ENCODE measurements at regions not wholly inside any gene's neighbourhood (a gene's known extent, or its start where the extent isn't known, plus 50 kb on each side); places are given as distances from the start of the nearest gene placed in this dataset.
A peak's percentile ranks its signal among the peaks of the same experiment; 100 is the strongest.
"Not testable (repeated sequence)": the region's sequence is repeated elsewhere in the genome, so short reads cannot be mapped to it uniquely, and the experiment has no call there.

DNA sequence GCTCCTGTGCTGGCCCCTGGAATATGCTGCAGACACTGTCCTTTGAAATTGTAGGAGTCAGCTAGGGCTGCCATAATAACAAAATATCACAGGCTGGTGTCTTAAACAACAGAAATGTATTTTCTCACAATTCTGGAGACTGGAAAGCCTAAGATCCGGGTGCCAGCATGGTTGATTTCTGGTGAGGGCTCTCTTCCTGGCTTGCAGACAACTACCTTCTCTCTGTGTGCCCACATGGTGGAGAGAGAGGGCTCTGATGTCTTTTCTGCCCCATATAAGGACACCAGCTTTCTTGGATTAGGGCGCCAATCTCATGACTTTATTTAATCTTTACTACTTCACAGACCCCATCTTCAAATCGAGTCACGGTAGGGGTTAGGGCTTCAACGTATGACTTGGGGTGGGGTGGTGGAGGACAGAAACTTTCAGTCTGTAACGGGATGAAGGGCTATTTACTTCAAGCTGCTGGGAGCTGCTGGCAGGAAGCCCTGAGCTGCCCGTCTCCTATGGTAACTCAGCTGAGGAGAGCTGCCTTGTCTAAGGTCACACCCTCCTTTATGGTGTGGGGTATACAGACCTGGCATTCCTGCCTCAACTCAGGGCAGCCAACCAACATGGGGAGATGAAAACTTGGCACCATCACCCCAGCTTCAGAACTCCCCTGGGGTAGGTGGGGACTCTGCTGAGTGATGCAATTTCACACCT is 142.9 kb upstream of the ZBED5 start:
- no peak for DNase-seq

DNA sequence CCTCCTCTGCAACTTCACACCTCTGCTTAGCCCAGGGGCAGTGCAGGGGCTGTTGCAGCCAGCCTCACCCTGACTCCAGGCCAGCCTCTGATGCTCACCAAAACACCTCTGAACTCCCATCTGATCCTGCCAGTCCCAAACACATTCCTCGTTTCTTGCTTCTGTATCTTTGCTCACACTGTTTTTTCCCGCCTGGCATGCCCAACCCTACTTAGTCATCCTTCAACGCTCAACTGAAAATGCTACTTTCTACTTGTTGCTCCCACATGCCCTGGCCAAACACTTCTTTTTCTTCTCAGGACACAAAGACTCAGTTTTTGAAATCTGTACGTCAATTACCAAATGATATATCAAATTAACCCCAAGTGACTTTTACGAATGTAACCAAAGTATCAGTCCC is 140.8 kb upstream of the ZBED5 start:
- no peak for DNase-seq

DNA sequence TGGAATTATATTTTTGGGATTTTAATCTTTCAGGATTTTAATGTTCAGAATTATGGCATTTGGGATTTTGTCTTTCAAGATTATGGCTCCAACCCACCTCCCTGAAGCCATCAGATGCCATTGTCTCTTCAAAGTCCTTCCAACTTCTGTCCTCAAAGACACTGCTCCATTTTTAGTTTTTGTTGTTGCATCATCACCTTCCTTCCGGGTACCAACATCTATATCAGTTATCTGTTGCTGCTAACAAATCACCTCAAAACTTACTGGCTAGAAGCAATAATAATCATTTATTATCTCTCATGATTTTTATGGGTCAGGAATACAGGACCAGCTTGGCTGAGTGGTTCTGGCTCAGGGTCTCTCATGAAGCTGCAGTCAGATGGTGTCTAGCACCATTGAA is 138.8 kb upstream of the ZBED5 start:
- DNase-seq, result no peak

DNA sequence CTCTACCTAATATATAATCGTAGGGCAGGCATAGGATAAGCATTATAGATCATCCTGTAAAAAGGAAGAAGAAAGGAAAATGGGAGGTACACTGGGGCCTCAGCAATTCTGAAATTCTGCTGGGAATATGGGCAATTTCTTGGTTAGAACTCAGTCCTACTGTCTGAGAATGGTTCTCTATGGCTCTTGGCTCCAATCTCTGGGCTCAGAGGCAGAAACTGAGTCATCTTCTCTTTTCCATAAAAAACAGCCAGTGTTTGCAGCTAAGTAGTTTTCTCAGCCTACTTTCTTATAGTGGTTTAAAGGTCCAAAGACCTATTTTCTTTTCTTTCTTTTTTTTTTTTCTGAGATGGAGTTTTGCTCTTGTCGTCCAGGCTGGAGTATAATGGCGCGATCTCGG is 135.8 kb upstream of the ZBED5 start:
- DNase-seq, result no peak

DNA sequence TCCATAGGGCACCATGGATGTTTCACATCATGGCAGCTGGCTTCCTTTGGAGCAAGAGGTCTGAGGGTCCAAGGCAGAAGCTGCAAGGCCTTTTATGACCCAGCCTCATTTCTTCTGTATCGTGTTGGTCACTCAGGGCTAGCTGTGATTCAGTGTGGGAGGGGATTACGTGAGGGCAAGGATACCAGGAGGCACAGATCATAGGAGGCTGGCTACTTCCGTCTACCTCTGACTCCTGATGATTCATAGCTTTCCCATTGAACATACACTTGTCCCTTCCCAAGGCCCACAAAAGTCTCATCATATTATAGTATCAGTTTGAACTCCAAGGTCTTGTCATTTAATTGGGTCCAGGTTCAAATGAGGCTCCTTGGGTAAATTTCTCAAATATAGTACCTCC is 135.3 kb upstream of the ZBED5 start:
- no peak for DNase-seq

DNA sequence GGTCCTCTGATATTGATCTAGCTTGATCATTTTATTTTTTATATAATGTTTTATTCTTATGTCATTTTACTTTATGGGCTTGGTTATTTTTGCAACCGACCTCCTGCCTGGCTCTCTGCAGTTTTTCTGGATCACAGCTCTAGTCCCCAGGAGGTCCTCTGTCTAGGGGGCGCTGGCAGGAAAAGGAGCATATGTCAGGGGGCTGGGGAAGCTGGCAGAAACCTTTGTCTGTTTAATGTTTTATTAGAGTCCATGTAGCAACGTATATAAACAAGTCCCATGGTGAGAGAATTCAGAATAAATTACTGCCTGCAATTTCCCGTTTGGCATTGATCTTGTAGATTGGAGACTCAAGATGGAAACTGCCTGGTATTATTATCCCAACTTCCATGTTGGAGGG is 133.5 kb upstream of the ZBED5 start:
- DNase-seq, result no peak

DNA sequence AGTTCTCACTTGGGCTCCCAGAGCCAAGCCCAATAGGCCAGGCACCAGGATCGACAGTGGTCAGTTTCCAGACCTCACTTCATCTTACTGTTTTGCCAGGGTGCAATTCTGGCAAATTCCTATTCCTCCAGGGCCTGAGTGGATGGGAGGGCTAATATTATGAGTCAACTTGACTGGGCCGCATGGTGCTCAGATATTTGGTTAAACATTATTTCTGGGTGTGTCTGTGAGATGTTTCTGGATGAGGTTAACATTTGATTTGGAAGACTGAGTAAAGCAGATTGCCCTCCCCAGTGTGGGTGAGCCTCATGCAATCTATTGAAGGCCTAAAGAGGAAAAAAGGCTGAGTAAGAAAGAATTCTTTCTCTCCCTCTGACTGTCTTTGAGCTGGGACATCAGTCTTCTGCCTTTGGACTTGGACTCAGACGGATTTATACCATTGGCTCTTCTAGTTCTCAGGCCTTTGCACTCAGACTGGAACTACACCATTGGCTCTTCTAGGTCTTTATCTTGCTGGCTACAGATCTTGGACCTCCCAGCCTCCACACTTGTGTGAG is 132.9 kb upstream of the ZBED5 start:
- no peak for DNase-seq

DNA sequence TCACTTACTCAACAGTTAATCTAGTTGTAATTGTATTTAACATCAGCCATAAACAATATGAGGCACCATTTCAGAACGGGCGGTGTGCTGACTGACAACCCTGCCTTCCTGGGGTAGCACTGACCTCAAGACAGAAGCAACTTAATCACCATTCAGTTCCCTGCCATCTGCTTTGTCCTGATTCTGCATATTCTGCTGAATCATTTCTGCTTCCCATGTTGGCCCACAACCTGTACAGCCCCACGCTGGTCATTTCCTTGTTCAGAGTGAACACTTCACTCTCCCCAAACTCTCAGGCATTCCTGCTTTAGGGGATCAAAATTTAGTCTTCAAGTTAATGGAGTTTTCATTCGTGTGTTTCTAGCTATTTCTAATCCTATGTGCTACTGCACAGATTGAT is 132.3 kb upstream of the ZBED5 start:
- DNase-seq, result peak; percentile 22

DNA sequence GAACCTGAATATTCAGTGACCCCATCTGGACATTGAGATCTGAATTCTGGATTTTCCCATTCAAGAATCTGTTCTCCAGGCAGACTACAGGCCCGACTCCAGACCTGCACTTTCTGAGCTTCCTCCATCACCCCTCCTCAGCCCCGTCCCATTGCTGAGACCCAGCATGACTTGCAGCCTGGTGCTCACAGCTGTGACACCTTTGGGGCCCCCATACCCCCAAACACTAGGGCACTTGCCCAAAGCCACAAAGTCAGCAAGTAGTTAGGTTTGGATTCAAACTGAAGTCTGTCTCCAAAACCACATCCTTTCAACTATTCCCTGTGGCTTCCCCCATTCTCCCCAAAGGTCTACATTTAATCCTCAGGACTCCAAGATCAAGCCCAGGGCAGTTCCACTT is 128.2 kb upstream of the ZBED5 start:
- DNase-seq, result no peak

DNA sequence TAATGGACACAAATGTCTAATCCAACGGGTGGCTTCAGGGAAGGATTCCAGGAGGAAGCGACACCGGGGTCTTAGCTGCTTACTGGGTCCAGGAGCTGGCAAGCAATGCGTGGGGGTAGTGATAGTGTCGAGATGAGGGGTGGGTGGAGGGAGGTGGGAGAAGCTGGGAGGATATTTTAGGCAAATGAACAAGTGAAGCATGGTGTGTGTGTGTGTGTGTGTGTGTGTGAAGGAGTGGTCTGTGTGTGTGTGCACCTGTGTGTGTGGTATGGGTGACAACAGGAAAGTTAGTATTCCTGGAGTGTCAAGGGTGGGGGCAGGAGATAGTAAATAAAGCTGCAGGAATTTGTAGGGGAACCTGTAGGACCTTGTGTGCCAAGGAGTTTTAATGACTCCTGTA is 126.9 kb upstream of the ZBED5 start:
- DNase-seq, result no peak

DNA sequence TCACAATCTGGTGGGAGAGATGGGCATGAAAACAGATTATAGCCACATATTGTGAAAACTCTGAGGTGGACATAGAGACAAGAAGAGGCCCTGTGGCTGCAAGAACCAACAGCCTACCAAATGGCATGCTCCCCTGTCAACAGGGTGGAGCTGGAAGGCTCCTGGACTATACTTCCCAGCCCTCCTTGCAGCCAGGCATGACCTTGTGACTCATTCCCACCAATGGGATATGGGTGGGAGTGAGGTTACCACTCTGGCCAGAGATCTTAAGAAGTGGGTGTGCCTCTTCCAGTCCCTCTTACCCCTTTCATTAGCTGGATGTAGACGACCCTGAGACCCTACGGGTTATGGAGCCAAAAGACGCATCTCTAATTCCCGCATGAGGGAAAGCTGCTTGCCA is 126.4 kb upstream of the ZBED5 start:
- DNase-seq, result no peak

DNA sequence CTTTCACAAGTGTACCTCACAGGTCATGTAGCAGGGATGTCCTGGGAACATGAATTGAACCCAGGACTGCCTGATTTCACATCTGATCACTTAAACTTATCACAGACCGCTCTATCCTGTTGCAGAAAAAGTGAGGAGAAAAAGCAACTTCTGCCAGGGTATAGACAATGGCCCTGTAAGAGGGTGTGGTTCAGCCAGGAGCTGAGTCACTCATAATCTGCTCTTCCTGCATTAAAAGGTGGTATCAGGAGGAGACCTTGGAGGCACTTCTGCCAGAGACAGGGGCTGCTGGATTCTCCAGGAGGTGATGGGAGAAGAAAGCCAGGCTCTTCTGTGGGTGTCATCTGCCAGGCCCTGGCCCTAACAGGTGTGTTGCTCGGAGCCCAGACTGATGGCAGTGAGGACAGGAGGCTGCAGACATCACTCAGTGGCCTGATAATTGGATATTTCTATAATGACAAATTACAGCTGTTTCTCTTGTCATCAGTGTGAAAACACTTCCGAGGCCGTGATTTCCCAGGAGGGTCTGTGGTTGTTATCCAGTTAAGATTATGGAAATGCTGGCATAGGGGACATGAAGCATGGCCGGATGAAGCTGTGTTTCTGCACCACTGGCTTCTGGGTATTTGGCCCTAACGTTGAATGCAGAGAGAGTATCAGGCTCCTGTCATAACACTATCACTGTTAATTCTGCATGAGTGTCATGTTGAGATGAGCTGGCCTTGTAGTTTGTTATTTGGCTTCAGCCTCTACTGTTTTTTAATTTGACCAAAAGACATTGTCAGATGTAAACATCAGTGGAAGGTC is 125.1 kb upstream of the ZBED5 start:
- DNase-seq, result no peak

DNA sequence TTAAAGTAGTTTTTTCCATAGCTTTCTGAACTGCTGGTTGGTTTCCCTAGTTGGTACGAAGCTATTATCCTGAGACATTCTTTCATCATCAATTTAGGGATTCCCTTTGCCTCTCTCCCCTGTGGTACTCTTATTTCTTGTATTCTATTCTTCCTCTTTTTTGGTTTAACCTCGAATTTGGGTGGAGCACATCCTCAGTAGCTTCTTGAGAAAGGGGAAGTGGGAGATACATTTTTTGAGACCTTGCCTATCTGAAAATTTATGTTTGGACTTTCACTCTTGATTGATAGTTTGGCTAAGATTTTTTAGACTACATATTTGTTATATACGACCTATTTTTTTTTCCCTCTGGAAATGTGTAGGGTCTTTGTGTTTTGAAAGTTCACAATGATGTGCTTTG is 121.7 kb upstream of the ZBED5 start:
- DNase-seq, result peak; percentile 64

DNA sequence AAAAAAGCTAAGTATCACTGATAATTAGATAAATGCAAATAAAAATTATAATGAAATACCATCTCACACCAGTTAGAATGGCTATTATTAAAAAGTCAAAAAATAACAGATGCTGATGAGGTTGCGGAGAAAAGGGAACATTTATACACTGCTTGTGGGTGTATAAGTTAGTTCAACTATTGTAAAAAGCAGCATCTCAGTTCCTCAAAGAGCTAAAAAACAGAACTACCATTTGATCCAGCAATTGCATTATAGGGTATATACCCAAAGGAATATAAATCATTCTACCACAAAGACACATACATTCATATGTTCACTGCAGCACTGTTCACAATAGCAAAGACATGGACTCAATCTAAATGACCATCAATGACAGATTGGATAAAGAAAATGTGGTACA is 120.3 kb upstream of the ZBED5 start:
- peak; percentile 50 to 60 for DNase-seq

DNA sequence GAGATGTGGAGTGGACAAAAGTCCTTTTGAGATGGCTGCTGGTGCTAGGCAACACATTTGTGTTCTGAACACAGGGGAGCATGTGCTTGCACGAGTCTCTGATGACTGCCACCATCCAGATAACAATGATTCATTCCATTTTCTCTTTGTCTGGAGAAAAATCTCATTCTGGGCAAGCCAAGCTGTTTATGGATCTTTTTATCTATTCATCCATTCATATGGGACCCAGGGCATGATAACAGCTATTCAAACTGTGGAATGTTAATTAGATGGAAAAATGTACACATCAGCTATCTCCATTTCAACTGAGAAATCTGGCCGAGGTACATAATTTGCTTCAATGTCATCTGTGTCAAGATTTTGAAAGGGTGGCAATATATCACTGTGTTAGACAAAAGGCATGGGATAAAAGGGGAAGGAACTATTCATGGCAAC is 117.5 kb upstream of the ZBED5 start:
- no peak for DNase-seq

DNA sequence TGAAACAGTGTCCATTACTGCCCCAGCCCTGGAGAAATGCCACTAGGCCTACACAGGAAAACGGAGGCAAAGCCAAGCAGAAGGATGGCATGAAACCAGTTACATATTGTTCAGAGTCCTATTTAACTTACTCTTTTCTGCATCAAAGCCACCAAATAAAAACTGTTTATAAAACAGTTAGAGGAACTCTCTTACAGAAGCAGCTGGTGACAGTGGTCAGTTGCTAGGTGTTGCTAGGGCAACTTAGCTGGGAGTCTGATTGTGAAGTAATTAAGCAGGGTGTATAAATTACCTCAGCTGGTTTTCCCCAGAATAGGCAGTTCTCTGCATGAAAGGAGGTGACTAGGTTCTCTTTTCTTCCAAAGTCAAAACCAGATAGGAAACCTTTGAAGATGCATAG is 115.6 kb upstream of the ZBED5 start:
- DNase-seq, result peak; percentile 61 to 79

DNA sequence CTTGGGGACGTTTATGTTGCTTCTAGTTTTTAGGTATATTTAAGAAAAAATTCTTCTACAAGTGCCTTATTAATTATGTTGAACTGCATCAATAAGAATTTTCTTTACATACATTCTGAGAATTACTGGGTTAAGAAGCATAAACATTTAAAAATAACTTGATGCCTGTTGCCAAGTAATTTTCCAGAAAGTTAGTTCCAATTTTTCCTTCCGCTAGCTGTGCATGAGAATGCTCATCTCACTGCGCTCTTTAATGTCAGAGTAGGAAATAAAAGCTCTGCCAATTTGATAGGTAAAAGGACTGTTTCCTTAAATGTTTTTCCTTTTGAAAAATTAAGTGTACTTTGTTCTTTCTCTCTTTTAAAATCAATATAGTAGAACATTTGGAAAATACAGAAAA is 113.1 kb upstream of the ZBED5 start:
- no peak for DNase-seq

DNA sequence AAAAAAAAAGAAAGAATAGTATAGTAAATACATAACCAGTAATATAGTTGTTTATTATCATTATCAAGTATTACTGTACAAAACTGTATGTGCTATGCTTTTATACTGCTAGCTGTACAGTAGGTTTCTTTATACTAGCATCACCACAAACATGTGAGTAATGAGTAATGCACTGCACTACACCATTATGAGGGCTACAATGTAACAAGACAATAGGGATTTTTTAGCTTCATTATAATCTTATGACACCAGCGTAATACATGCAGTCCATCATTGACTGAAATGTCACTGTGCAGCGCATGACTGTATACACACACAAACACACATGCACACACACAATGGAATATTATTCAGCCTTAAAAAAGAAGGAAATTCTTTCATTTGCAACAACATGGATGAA is 111.5 kb upstream of the ZBED5 start:
- DNase-seq, result peak in 1 of 2 donors; percentile 35

DNA sequence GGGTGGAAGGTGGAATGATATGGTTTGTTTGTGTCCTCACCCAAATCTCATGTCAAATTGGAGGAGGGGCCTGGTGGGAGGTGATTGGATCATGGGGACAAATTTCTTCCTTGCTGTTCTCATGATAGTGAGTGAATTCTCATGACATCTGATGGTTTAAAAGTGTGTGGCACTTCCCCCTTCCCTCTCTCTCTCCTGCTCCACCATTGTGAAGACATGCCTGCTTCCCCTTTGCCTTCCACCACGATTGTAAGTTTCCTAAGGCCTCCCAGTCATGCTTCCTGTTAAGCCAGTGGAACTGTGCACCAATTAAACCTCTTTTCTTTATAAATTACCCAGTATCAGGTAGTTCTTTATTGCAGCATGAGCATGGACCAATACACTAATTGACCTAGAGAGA is 99.0 kb upstream of the ZBED5 start:
- DNase-seq, result peak in 1 of 2 donors; percentile 42

DNA sequence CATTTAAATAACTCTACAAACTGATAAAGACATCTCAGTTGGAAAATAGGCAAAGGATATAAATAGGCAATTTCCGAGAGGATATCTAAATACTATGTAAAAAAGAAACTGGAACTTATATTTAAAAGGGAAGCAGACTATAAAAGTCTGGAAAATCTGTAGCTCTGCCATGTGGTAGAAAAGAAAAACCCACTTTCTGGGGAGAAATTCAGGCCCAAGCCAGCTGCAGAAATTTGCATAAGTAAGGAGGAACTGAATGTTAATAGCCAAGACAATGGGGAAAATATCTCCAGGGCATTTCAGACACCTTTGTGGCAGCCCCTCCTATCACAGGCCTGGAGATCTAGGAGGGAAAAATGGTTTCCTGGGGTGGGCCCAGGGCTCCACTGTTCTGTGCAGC is 97.8 kb upstream of the ZBED5 start:
- peak; percentile 63 to 66 for DNase-seq

DNA sequence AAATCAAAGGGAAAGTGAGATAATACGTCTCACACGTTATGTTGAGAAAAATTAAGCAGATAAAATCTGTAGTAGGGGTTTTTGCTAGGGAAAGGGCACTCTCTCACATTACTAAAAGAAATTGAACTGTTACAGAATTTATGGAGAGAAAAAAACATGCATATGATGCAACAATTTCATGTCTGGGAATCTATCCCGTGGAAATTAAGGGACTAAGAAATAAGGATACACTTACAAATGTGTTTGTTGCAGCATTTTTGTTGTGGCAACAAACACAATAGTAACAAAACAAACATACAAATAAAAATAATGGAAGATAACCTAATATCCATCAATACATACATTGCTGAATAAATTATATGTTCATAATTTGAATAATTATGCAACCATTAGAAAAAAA is 96.3 kb upstream of the ZBED5 start:
- no peak for DNase-seq

DNA sequence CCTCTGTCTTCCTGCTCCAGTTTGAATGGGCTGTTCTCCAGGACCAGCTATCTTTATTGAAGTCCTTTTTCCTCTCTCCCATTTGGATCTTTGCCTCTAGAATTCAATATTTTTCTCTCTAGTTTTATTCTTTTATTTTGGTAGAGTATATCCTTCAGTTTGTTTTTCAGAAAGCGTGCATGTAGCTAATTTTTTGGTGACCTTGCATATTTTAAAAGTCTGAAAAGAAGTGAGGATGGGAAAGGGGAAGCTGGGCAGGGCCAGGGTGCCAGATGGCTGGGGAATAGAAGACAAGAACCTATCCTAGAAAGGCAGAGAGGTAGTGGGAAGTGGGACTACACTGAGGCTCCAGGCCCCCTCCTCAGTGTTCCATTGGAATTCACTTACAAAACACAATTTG is 95.0 kb upstream of the ZBED5 start:
- no peak for DNase-seq

DNA sequence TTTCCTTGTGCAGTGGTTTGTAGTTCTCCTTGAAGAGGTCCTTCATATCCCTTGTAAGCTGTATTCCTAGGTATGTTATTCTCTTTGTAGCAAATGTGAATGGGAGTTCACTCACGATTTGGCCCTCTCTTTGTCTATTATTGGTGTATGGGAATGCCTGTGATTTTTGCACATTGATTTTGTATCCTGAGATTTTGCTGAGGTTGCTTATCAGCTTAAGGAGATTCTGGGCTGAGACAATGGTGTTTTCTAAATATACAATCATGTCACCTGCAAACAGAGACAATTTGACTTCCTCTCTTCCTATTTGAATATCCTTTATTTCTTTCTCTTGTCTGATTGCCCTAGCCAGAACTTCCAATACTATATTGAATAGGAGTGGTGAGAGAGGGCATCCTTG is 90.1 kb upstream of the ZBED5 start:
- DNase-seq, result not testable (repeated sequence)

DNA sequence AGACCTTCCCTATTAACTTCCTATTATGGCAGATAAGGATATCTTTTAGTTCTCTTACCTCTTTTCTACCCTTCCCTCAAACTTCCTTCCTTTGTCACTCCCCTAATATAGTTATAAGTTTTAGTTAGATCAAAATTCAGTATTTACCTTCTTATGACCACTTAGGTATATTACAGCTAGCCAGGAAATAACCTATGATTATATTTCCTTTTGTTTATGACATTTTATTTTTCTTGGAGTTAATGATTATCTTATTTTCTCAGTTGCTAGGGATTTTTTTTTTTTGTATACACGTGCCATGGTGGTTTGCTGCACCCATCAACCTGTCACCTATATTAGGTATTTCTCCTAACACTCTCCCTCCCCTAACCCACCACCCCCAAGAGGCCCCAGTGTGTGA is 88.2 kb upstream of the ZBED5 start:
- DNase-seq, result no peak

Data from inflammatory macrophage treated with lipopolysaccharide for 1 hour (primary cell).